Nephron (organoid): ENCODE measurements at regions not wholly inside any gene's neighbourhood (a gene's known extent, or its start where the extent isn't known, plus 50 kb on each side); places are given as distances from the start of the nearest gene placed in this dataset.

Experiments used
- H3K27ac Mint-ChIP-seq, 3 experiments: 2 replicates each; pipeline ENCODE4 v1.8.0; 2020; ENCODE audit warnings: mixed read lengths in 3 of 3, mild to moderate bottlenecking in 2 of 3, moderate library complexity in 1 of 3
- H3K27me3 Mint-ChIP-seq: 2 replicates; pipeline ENCODE4 v1.8.0; 2021; ENCODE audit warnings: low read depth, mild to moderate bottlenecking, moderate library complexity, mixed read lengths
- H3K36me3 Mint-ChIP-seq: 2 replicates; pipeline ENCODE4 v1.8.0; 2020; ENCODE audit warnings: low read depth, mixed read lengths
- H3K4me1 Mint-ChIP-seq: 2 replicates; pipeline ENCODE4 v1.8.0; 2020; ENCODE audit warnings: mixed read lengths
- H3K4me3 Mint-ChIP-seq, 3 experiments: 2 replicates each; pipeline ENCODE4 v1.8.0; 2020; ENCODE audit warnings: mild to moderate bottlenecking in 3 of 3, mixed read lengths in 3 of 3, moderate library complexity in 2 of 3
- H3K9me3 Mint-ChIP-seq: 2 replicates; pipeline ENCODE4 v1.8.0; 2020; ENCODE audit warnings: mixed read lengths
- TF ChIP-seq, protein P1 (sequence below), 3 experiments: fragments of 200-600 bp; sonication (generic); IDR thresholded peaks; one replicate each; pipeline ENCODE4 v1.5.0; 2021; ENCODE audit warnings: antibody characterized with exemption in 3 of 3; ENCODE audit not compliant: unreplicated experiment in 3 of 3

DNA sequence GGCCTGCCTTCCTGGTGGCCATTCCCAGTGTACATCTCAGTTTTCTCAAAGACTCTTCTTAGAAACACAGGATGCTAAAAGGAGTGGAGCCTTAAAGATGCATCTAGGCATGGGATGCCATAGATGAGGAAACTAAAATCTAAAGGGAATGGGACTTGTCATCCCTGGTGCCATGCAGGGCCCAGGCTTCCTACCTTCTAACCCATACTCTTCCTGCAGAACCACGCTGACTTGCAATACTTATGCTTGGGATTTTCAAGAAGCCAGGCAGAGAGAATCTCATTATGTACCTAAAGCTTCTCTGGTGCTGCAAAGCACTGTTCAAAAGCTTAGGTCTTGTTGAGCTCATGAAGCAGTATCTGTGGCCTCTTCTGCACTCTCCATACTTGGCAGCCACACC is 329.1 kb downstream of the CYRIA start:
- peaks cover 9% of the 10 kb centered on the region for H3K36me3 Mint-ChIP-seq
- peaks cover 18% of the 10 kb centered on the region for H3K4me1 Mint-ChIP-seq
- TF ChIP-seq, protein P1, sequence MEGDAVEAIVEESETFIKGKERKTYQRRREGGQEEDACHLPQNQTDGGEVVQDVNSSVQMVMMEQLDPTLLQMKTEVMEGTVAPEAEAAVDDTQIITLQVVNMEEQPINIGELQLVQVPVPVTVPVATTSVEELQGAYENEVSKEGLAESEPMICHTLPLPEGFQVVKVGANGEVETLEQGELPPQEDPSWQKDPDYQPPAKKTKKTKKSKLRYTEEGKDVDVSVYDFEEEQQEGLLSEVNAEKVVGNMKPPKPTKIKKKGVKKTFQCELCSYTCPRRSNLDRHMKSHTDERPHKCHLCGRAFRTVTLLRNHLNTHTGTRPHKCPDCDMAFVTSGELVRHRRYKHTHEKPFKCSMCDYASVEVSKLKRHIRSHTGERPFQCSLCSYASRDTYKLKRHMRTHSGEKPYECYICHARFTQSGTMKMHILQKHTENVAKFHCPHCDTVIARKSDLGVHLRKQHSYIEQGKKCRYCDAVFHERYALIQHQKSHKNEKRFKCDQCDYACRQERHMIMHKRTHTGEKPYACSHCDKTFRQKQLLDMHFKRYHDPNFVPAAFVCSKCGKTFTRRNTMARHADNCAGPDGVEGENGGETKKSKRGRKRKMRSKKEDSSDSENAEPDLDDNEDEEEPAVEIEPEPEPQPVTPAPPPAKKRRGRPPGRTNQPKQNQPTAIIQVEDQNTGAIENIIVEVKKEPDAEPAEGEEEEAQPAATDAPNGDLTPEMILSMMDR (IDR thresholded peaks at IDR 0.05; ENCODE audit: unreplicated experiment in 3 of 3), result no peak
- H3K27ac Mint-ChIP-seq, result no peak overlapping the region
- H3K4me3 Mint-ChIP-seq, result no peak overlapping the region
- H3K9me3 Mint-ChIP-seq, result peaks cover 17% of the 10 kb centered on the region
- H3K27me3 Mint-ChIP-seq, result peaks cover 9% of the 10 kb centered on the region

DNA sequence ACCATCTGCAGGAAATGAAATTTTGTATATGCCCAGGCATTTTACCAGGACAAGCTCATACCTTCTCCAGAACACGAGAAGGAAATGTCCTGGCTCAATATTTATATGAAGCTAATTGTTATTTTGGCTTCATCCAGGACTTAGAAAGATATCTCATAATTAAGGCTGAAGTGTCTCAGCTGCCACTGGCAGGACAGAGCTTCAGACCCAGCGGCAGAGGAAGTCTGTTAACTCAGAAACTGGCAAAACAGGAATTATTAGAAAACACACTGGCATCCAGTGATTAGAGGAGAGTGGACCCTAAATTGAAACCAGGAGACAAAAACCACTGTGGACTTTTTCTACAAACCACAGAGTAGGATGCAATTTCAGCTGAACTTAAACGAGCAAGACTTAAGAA is 329.7 kb downstream of the CYRIA start:
- Mint-ChIP-seq H3K27ac (no peak overlapping the region), H3K27me3 (peaks cover 11% of the 10 kb centered on the region), H3K36me3 (peaks cover 9% of the 10 kb centered on the region), H3K4me1 (peaks cover 23% of the 10 kb centered on the region), H3K4me3 (no peak overlapping the region), H3K9me3 (peaks cover 17% of the 10 kb centered on the region)
- TF ChIP-seq, protein P1 (IDR thresholded peaks at IDR 0.05; ENCODE audit: unreplicated experiment in 3 of 3), result no peak

DNA sequence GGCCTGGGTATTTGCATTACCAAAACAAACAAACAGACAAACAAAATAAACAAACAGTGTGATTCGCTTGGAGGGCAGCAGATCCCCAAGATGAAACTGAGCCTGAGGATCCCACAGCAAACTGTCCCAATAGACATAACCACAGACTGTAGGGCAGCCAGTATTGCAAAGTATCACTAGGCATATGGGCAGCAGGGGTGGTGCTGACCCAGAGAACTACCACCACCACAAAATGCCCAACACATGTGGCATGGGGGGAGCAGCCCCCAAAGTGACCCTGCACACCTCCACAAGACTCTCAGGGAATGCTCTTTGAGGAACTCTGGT is 330.1 kb downstream of the CYRIA start:
- TF ChIP-seq, protein P1 (IDR thresholded peaks at IDR 0.05; ENCODE audit: unreplicated experiment in 3 of 3), result no peak
- Mint-ChIP-seq H3K9me3 (peaks cover 17% of the 10 kb centered on the region), H3K27me3 (peaks cover 14% of the 10 kb centered on the region), H3K36me3 (peaks cover 9% of the 10 kb centered on the region), H3K4me1 (peaks cover 27% of the 10 kb centered on the region), H3K27ac (no peak overlapping the region), H3K4me3 (no peak overlapping the region)

DNA sequence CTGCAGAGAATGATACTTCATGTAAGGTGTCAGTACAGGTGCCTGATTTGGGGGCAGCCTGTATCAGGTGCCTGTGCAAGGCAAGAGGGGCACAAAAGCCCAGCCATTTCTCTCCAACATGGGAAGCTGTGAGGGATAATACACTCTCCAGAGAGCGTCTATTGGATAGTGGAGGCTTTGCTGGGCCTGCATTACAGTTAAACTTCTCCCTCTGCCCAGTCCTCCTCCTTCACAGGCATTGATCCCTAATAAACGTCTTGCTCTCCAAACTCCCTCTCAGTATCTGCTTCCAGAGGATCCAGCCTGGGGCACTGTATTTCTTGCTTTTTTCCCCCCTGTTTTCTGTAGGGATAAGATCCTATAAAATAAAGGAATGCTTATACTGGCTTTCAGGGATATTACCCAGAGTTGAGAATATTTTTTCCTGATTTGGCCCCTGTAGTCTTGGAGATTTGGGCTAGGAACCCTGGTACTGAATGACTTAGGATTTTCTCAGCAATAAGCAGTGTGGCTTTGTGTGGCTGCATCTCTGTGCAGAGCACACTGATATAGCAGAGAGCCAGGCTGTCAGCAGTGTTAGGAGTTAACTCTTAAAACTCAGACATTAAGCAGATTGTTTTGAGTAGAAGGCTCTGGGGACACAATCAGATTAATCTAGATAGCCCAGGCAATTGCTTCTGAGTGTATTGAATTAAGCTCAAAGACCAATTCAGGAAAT is 330.6 kb downstream of the CYRIA start:
- Mint-ChIP-seq H3K4me3 (no peak overlapping the region), H3K4me1 (peaks cover 32% of the 10 kb centered on the region), H3K27ac (peak overlapping the region in 1 of 3 experiments; percentile 31), H3K27me3 (peaks cover 14% of the 10 kb centered on the region), H3K9me3 (peaks cover 17% of the 10 kb centered on the region), H3K36me3 (peaks cover 9% of the 10 kb centered on the region)
- TF ChIP-seq, protein P1 (IDR thresholded peaks at IDR 0.05; ENCODE audit: unreplicated experiment in 3 of 3), result no peak

DNA sequence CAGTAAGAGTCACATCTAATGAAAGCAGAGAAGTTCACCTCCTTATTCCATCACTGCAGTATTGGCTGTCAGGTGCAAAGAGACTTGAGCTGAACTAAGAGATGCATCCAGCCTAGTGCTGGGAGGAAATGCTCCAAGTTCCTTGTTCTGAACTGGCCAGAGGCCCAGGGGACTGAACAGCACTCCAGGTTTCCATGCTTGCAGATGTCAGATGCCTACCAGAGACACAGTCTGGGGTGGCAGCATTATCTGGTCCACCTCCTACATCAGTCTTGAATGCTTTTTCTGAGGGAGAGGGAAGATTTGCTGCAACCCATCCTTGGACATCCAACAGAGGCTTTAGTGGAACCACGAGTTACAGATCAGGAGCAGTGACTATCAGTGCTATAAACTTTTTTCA is 331.3 kb downstream of the CYRIA start:
- Mint-ChIP-seq H3K27ac (no peak overlapping the region), H3K4me1 (peaks cover 39% of the 10 kb centered on the region), H3K9me3 (peaks cover 10% of the 10 kb centered on the region), H3K4me3 (no peak overlapping the region), H3K27me3 (peaks cover 14% of the 10 kb centered on the region), H3K36me3 (peaks cover 8% of the 10 kb centered on the region)
- TF ChIP-seq, protein P1 (IDR thresholded peaks at IDR 0.05; ENCODE audit: unreplicated experiment in 3 of 3), result no peak

DNA sequence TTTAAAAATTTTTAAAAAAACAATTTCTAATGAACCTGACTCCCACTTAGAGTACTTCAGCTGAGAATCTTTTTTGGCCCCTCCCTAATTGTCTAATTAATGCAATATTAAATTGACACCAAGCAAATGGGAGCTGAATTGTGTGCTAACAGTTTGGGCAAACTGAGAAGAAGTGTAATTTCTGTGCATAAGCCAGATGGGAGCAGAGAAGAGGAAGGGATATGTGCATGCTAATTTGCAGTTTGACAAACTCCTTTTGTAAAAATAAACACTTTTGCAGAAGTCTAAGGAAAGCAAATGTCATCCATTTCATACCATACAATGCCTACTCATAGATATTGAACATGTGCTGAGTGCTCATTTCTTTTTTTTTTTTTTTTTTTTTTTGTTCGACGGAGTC is 332.0 kb downstream of the CYRIA start:
- peaks cover 44% of the 10 kb centered on the region for H3K4me1 Mint-ChIP-seq
- peaks cover 14% of the 10 kb centered on the region for H3K27me3 Mint-ChIP-seq
- peaks cover 3% of the 10 kb centered on the region for H3K36me3 Mint-ChIP-seq
- H3K27ac Mint-ChIP-seq, result peak overlapping the region in 1 of 3 experiments; percentile 0
- H3K4me3 Mint-ChIP-seq, result no peak overlapping the region
- H3K9me3 Mint-ChIP-seq, result peaks cover 5% of the 10 kb centered on the region
- TF ChIP-seq, protein P1 (IDR thresholded peaks at IDR 0.05; ENCODE audit: unreplicated experiment in 3 of 3), result no peak
